Sigmoid colon (tissue), 4 donors: ENCODE measurements at regions not wholly inside any gene's neighbourhood (a gene's known extent, or its start where the extent isn't known, plus 50 kb on each side); places are given as distances from the start of the nearest gene placed in this dataset.

Experiments used
- POLR2A ChIP-seq, 2 donors: fragments of 450-650 bp; IDR thresholded peaks; one replicate each; pipeline ENCODE4 v1.6.1; 2016; ENCODE audit warnings: antibody characterized with exemption in 2 of 2, mild to moderate bottlenecking in 2 of 2, moderate library complexity in 2 of 2
- POLR2AphosphoS5 ChIP-seq, 4 donors: sonication (generic); formaldehyde crosslinking; IDR thresholded peaks; one replicate each; pipeline ENCODE4 v1.6.1; 2017; ENCODE audit warnings: antibody characterized with exemption in 4 of 4
- TF ChIP-seq, protein P1 (sequence below), 4 experiments: fragments of 450-650 bp in 3 of 4; fragments of 200-600 bp in 1 of 4; IDR thresholded peaks; one replicate each; pipeline ENCODE4 v1.5.1; 2016 to 2019; ENCODE audit warnings: antibody characterized with exemption in 4 of 4, mild to moderate bottlenecking in 3 of 4, moderate library complexity in 2 of 4

DNA sequence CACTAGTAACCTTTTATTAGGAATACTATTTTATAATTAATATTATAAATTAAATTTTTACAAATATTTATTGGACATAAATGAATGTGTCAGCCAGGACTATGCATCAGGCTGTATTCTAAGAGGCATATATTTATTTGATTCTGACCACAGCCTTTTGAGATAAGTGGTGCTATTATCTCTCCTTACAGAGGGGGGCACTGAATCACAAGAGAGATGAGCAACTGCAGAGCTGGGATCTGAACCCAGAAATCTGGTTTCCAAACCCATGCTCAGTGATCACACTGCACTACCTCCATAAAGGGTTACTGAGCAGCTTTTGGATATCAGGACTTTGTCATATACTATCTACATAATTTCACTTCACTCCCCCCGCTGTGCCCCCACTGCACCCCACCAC is 322.0 kb downstream of the TMA16 start:
- TF ChIP-seq, protein P1, sequence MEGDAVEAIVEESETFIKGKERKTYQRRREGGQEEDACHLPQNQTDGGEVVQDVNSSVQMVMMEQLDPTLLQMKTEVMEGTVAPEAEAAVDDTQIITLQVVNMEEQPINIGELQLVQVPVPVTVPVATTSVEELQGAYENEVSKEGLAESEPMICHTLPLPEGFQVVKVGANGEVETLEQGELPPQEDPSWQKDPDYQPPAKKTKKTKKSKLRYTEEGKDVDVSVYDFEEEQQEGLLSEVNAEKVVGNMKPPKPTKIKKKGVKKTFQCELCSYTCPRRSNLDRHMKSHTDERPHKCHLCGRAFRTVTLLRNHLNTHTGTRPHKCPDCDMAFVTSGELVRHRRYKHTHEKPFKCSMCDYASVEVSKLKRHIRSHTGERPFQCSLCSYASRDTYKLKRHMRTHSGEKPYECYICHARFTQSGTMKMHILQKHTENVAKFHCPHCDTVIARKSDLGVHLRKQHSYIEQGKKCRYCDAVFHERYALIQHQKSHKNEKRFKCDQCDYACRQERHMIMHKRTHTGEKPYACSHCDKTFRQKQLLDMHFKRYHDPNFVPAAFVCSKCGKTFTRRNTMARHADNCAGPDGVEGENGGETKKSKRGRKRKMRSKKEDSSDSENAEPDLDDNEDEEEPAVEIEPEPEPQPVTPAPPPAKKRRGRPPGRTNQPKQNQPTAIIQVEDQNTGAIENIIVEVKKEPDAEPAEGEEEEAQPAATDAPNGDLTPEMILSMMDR (IDR thresholded peaks at IDR 0.05), result no peak
- no peak for TF ChIP-seq POLR2A (IDR thresholded peaks at IDR 0.05)
- no peak for TF ChIP-seq POLR2AphosphoS5 (IDR thresholded peaks at IDR 0.05)
